ENCODE measurements at regions not wholly inside any gene's neighbourhood (a gene's known extent, or its start where the extent isn't known, plus 50 kb on each side); places are given as distances from the start of the nearest gene placed in this dataset.
"Not testable (repeated sequence)": the region's sequence is repeated elsewhere in the genome, so short reads cannot be mapped to it uniquely, and the experiment has no call there.

DNA sequence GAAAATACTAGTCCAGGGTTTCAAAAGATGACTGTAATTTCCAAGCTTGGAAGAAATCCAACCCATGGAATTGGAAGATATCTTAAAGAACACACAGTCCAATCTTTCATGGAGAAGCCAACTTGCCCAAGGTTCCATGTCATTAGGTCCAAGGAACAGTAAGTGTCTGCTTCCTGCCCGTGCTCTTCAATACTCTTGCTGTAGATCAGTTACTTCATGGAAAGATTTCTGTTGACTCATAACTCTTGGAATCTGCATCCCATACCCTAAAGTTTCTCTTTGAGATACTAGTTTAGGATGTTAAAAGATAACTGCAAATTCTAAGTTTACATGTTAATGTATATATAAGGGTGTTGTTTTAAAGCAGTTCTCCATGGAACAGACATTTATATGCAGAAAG is 127.9 kb upstream of the SLC13A1 start:
- no peak overlapping the region for H3K4me3 ChIP-seq (ENCODE audit: low read depth, low read length)
- TF ChIP-seq, protein P1, sequence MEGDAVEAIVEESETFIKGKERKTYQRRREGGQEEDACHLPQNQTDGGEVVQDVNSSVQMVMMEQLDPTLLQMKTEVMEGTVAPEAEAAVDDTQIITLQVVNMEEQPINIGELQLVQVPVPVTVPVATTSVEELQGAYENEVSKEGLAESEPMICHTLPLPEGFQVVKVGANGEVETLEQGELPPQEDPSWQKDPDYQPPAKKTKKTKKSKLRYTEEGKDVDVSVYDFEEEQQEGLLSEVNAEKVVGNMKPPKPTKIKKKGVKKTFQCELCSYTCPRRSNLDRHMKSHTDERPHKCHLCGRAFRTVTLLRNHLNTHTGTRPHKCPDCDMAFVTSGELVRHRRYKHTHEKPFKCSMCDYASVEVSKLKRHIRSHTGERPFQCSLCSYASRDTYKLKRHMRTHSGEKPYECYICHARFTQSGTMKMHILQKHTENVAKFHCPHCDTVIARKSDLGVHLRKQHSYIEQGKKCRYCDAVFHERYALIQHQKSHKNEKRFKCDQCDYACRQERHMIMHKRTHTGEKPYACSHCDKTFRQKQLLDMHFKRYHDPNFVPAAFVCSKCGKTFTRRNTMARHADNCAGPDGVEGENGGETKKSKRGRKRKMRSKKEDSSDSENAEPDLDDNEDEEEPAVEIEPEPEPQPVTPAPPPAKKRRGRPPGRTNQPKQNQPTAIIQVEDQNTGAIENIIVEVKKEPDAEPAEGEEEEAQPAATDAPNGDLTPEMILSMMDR (IDR thresholded peaks at IDR 0.05; ENCODE audit: low read depth, low read length, missing control alignments), result no peak
- no peak for DNase-seq (ENCODE audit: low read depth)

GRCh38 chr7:123324283-123324682 is 124.5 kb upstream of the SLC13A1 start:
- DNase-seq (ENCODE audit: low read depth), result no peak
- TF ChIP-seq, protein P1 (IDR thresholded peaks at IDR 0.05; ENCODE audit: low read depth, low read length, missing control alignments), result no peak
- H3K4me3 ChIP-seq (ENCODE audit: low read depth, low read length), result no peak overlapping the region

GRCh38 chr7:123323689-123324088 is 123.9 kb upstream of the SLC13A1 start:
- DNase-seq (ENCODE audit: low read depth), result no peak
- TF ChIP-seq, protein P1 (IDR thresholded peaks at IDR 0.05; ENCODE audit: low read depth, low read length, missing control alignments), result no peak
- no peak overlapping the region for H3K4me3 ChIP-seq (ENCODE audit: low read depth, low read length)

DNA sequence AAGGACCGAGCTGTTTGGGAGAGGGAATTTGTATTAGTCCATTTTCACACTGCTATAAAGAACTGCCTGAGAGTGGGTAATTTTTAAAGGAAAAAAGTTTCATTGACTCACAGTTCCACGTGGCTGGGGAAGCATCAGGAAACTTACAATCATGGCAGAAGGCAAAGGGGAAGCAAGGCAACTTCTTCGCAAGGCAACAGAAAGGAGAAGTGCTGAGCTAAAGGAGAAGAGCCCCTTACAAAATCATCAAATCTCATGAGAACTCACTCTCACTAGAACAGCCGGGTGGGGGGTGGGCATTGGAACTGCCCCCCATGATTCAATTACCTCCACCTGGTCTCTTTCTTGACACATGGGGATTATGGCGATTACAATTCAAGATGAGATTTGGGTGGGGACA is 121.8 kb upstream of the SLC13A1 start:
- H3K4me3 ChIP-seq (ENCODE audit: low read depth, low read length); DNase-seq (ENCODE audit: low read depth): not testable (repeated sequence)

- DNase-seq (ENCODE audit: low read depth), result no peak
- H3K4me3 ChIP-seq (ENCODE audit: low read depth, low read length), result no peak overlapping the region
- TF ChIP-seq, protein P1 (IDR thresholded peaks at IDR 0.05; ENCODE audit: low read depth, low read length, missing control alignments), result no peak
Measured at GRCh38 chr7:123319911-123320310, 120.1 kb upstream of the SLC13A1 start.

- no peak overlapping the region for H3K4me3 ChIP-seq (ENCODE audit: low read depth, low read length)
- no peak for DNase-seq (ENCODE audit: low read depth)
Measured at GRCh38 chr7:123314886-123315285, 115.1 kb upstream of the SLC13A1 start.

DNA sequence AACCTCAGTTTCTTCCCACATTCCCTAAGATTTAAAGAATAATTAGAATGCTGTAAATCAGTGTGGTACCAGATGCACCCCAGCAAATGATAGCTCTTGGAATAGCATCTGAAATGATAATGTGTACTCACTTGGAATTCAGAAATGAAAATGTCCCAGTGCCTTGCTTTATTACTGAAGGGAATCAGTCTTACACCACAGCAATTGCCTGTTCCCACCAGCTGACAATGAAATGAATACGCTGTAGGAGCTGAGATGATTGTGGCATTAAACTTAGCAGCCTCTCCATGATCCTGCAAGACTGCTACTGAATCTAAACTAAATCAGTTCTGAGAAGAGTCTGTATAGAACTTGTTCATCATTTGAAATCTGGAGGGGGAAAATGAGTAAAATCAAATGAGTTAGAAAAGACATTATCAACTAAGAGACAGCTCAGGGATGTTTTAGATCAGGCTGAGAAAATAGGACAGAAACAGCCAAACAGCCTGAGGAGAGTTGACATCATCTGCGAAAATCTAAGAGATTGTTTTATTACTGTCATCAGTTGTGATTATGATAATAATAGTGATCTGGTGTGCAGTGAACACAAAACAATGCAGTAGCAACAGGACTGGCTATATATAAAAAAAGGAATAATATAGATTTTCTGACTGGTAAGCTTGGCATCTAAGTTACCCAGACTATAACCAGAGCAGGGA is 108.6 kb upstream of the SLC13A1 start:
- no peak for DNase-seq (ENCODE audit: low read depth)
- H3K4me3 ChIP-seq (ENCODE audit: low read depth, low read length), result no peak overlapping the region
- TF ChIP-seq, protein P1 (IDR thresholded peaks at IDR 0.05; ENCODE audit: low read depth, low read length, missing control alignments), result no peak

More at GRCh38 chr7:123314886-123315285, 115.1 kb upstream of the SLC13A1 start:
- TF ChIP-seq, protein P1 (IDR thresholded peaks at IDR 0.05; ENCODE audit: low read depth, low read length, missing control alignments), result no peak
